ENCODE measurements at regions not wholly inside any gene's neighbourhood (a gene's known extent, or its start where the extent isn't known, plus 50 kb on each side); places are given as distances from the start of the nearest gene placed in this dataset.

- TF ChIP-seq L3MBTL2 (conservative IDR thresholded peaks at IDR 0.05) (no peak), NFRKB (IDR thresholded peaks at IDR 0.05) (no peak), BHLHE40 (IDR thresholded peaks at IDR 0.05; ENCODE audit: borderline replicate concordance) (no peak), SUZ12 (IDR thresholded peaks at IDR 0.05) (no peak), SP1 (IDR thresholded peaks at IDR 0.05) (no peak), ZNF384 (IDR thresholded peaks at IDR 0.05) (no peak), FOXK2 (IDR thresholded peaks at IDR 0.05) (no peak), FOXA1 (IDR thresholded peaks at IDR 0.05) (no peak), HDGF (IDR thresholded peaks at IDR 0.05; ENCODE audit: borderline replicate concordance) (no peak), ELF4 (IDR thresholded peaks at IDR 0.05) (no peak)
These were observed 131.2 kb downstream of the NUP35 start for GRCh38 chr2:183255411-183255810.
